ENCODE measurements at regions not wholly inside any gene's neighbourhood (a gene's known extent, or its start where the extent isn't known, plus 50 kb on each side); places are given as distances from the start of the nearest gene placed in this dataset.

- H3K4me1 Mint-ChIP-seq (ENCODE audit: low read depth): no peaks in the 10 kb centered on the region
- no peak overlapping the region for H3K27ac ChIP-seq (ENCODE audit: low read depth in 1 of 2, low read length in 2 of 2)
- H3K36me3 ChIP-seq (ENCODE audit: insufficient read depth, low read length): no peaks in the 10 kb centered on the region
- no peaks in the 10 kb centered on the region for H3K9me3 ChIP-seq (ENCODE audit: control insufficient read depth in 1 of 2, insufficient read depth in 1 of 2, low read length in 2 of 2)
- ATAC-seq (ENCODE audit: poor library complexity) (no peak), DNase-seq (no peak)
- no peak overlapping the region for H3K27ac Mint-ChIP-seq
- H3K4me3 Mint-ChIP-seq: no peak overlapping the region
- no peaks in the 10 kb centered on the region for H3K27me3 Mint-ChIP-seq
- no peaks in the 10 kb centered on the region for H3K4me1 ChIP-seq (ENCODE audit: insufficient read depth, low read length)
- POLR2A ChIA-PET: no interaction called here
- H3K36me3 Mint-ChIP-seq (ENCODE audit: low read depth): no peaks in the 10 kb centered on the region
- CTCF ChIA-PET: no interaction called here
- H3K9me3 Mint-ChIP-seq: peaks cover 9% of the 10 kb centered on the region
- intact Hi-C loops (cut with DNase I, micrococcal nuclease): no loop called here
- no peak overlapping the region for H3K4me3 ChIP-seq (ENCODE audit: low read length)
- no peak for TF ChIP-seq CTCF (IDR thresholded peaks at IDR 0.05)
- H3K27me3 ChIP-seq (ENCODE audit: control insufficient read depth in 1 of 2, insufficient read depth in 2 of 2, low read length in 2 of 2): no peaks in the 10 kb centered on the region
Measured at GRCh38 chr6:148054219-148054618, 288.4 kb upstream of the SASH1 start.

GRCh38 chr6:148055419-148055818 is 287.2 kb upstream of the SASH1 start:
- H3K36me3 ChIP-seq (ENCODE audit: insufficient read depth, low read length): no peaks in the 10 kb centered on the region
- DNase-seq: no peak
- CTCF ChIA-PET: no interaction called here
- Mint-ChIP-seq H3K4me1 (ENCODE audit: low read depth) (no peaks in the 10 kb centered on the region), H3K9me3 (peaks cover 10% of the 10 kb centered on the region), H3K27me3 (no peaks in the 10 kb centered on the region), H3K27ac (no peak overlapping the region), H3K4me3 (no peak overlapping the region), H3K36me3 (ENCODE audit: low read depth) (no peaks in the 10 kb centered on the region)
- H3K4me3 ChIP-seq (ENCODE audit: low read length): no peak overlapping the region
- no peaks in the 10 kb centered on the region for H3K4me1 ChIP-seq (ENCODE audit: insufficient read depth, low read length)
- H3K27ac ChIP-seq (ENCODE audit: low read depth in 1 of 2, low read length in 2 of 2): no peak overlapping the region
- H3K27me3 ChIP-seq (ENCODE audit: control insufficient read depth in 1 of 2, insufficient read depth in 2 of 2, low read length in 2 of 2): no peaks in the 10 kb centered on the region
- peaks cover 5 to 9% of the 10 kb centered on the region in 2 experiments for H3K9me3 ChIP-seq (ENCODE audit: control insufficient read depth in 1 of 2, insufficient read depth in 1 of 2, low read length in 2 of 2)
- ATAC-seq (ENCODE audit: poor library complexity): no peak
- intact Hi-C loops (cut with DNase I, micrococcal nuclease): no loop called here
- POLR2A ChIA-PET: no interaction called here
- no peak for TF ChIP-seq CTCF (IDR thresholded peaks at IDR 0.05)

GRCh38 chr6:148059869-148060268 is 282.8 kb upstream of the SASH1 start:
- Histone ChIP-seq H3K27ac (ENCODE audit: low read depth in 1 of 2, low read length in 2 of 2) (no peak overlapping the region), H3K27me3 (ENCODE audit: control insufficient read depth in 1 of 2, insufficient read depth in 2 of 2, low read length in 2 of 2) (no peaks in the 10 kb centered on the region), H3K36me3 (ENCODE audit: insufficient read depth, low read length) (no peaks in the 10 kb centered on the region), H3K9me3 (ENCODE audit: control insufficient read depth in 1 of 2, insufficient read depth in 1 of 2, low read length in 2 of 2) (peaks cover 5 to 15% of the 10 kb centered on the region in 2 experiments), H3K4me1 (ENCODE audit: insufficient read depth, low read length) (no peaks in the 10 kb centered on the region), H3K4me3 (ENCODE audit: low read length) (no peak overlapping the region)
- Mint-ChIP-seq H3K36me3 (ENCODE audit: low read depth) (no peaks in the 10 kb centered on the region), H3K27ac (no peak overlapping the region), H3K4me3 (no peak overlapping the region), H3K27me3 (no peaks in the 10 kb centered on the region), H3K4me1 (ENCODE audit: low read depth) (no peaks in the 10 kb centered on the region), H3K9me3 (peaks cover 11% of the 10 kb centered on the region)
- ATAC-seq (ENCODE audit: poor library complexity): no peak
- DNase-seq: no peak
- intact Hi-C loops (cut with DNase I, micrococcal nuclease): no loop called here
- ChIA-PET POLR2A (no interaction called here), CTCF (no interaction called here)
- no peak for TF ChIP-seq CTCF (IDR thresholded peaks at IDR 0.05)

All from CD4-positive, alpha-beta T cell (primary cell).